Astrocyte (in vitro differentiated cells and primary cell): ENCODE measurements at regions not wholly inside any gene's neighbourhood (a gene's known extent, or its start where the extent isn't known, plus 50 kb on each side); places are given as distances from the start of the nearest gene placed in this dataset.
A peak's percentile ranks its signal among the peaks of the same experiment; 100 is the strongest.

Experiments used
- DNase-seq: peaks from one replicate; pipeline ENCODE4 v3.0.0-alpha.2; 2010; ENCODE audit warnings: low read depth
- FAIRE-seq: peaks from 2 replicates; lab custom pipeline; 2011; peaks lifted over from hg19 to GRCh38; lab: Jason Lieb, UNC
- H2AFZ ChIP-seq: 2 replicates; pipeline ENCODE4 v1.6.0; 2012; ENCODE audit warnings: low read depth, low read length, inconsistent platforms
- H3K27ac ChIP-seq: 2 replicates; pipeline ENCODE4 v1.5.1; 2011; ENCODE audit warnings: low read depth, low read length, inconsistent platforms
- H3K27me3 ChIP-seq: 2 replicates; pipeline ENCODE4 v1.6.0; 2011; ENCODE audit warnings: low read length, inconsistent platforms; ENCODE audit not compliant: insufficient read depth
- H3K36me3 ChIP-seq: 2 replicates; pipeline ENCODE4 v1.5.1; 2011; ENCODE audit warnings: low read length, inconsistent platforms; ENCODE audit not compliant: insufficient read depth
- H3K4me1 ChIP-seq: 2 replicates; pipeline ENCODE4 v1.5.1; 2011; ENCODE audit warnings: low read length, inconsistent platforms; ENCODE audit not compliant: insufficient read depth
- H3K4me2 ChIP-seq: 2 replicates; pipeline ENCODE4 v1.6.0; 2012; ENCODE audit warnings: low read length, inconsistent platforms
- H3K4me3 ChIP-seq: 2 replicates; pipeline ENCODE4 v1.5.1; 2011; ENCODE audit warnings: low read depth, mild to moderate bottlenecking, low read length, inconsistent platforms; ENCODE audit not compliant: insufficient read depth
- H3K79me2 ChIP-seq: 2 replicates; pipeline ENCODE4 v1.6.0; 2012; ENCODE audit warnings: mild to moderate bottlenecking, low read length, inconsistent platforms; ENCODE audit not compliant: insufficient read depth
- H3K9ac ChIP-seq: 2 replicates; pipeline ENCODE4 v1.6.0; 2012; ENCODE audit warnings: mild to moderate bottlenecking, low read length, inconsistent platforms
- H3K9me3 ChIP-seq: 2 replicates; pipeline ENCODE4 v1.5.1; 2012; ENCODE audit warnings: low read depth, mild to moderate bottlenecking, low read length, inconsistent platforms; ENCODE audit not compliant: insufficient read depth
- H4K20me1 ChIP-seq: 2 replicates; pipeline ENCODE4 v1.6.0; 2012; ENCODE audit warnings: low read length, inconsistent platforms; ENCODE audit not compliant: insufficient read depth
- H3K27ac Mint-ChIP-seq: one replicate; pipeline ENCODE4 v1.8.0; 2021; ENCODE audit warnings: mild to moderate bottlenecking, mixed read lengths; ENCODE audit not compliant: unreplicated experiment
- H3K27me3 Mint-ChIP-seq: one replicate; pipeline ENCODE4 v1.8.0; 2021; ENCODE audit warnings: low read depth, mixed read lengths; ENCODE audit not compliant: unreplicated experiment
- H3K36me3 Mint-ChIP-seq: one replicate; pipeline ENCODE4 v1.8.0; 2021; ENCODE audit warnings: low read depth, mixed read lengths; ENCODE audit not compliant: unreplicated experiment
- H3K4me1 Mint-ChIP-seq: one replicate; pipeline ENCODE4 v1.8.0; 2021; ENCODE audit warnings: low read depth, mixed read lengths; ENCODE audit not compliant: unreplicated experiment
- H3K4me3 Mint-ChIP-seq: one replicate; pipeline ENCODE4 v1.8.0; 2021; ENCODE audit warnings: mild to moderate bottlenecking, moderate library complexity, mixed read lengths; ENCODE audit not compliant: unreplicated experiment
- H3K9me3 Mint-ChIP-seq: one replicate; pipeline ENCODE4 v1.8.0; 2021; ENCODE audit warnings: mild to moderate bottlenecking, mixed read lengths; ENCODE audit not compliant: unreplicated experiment
- EZH2 ChIP-seq: IDR thresholded peaks from 2 replicates; pipeline ENCODE4 v1.6.1; 2012; ENCODE audit warnings: mild to moderate bottlenecking, low read length, inconsistent platforms; ENCODE audit not compliant: insufficient read depth
- TF ChIP-seq, protein P1 (sequence below): IDR thresholded peaks from 2 replicates; pipeline ENCODE4 v1.5.1; 2011; ENCODE audit warnings: low read depth, mild to moderate bottlenecking, inconsistent platforms, low read length, moderate library complexity; ENCODE audit not compliant: insufficient read depth

DNA sequence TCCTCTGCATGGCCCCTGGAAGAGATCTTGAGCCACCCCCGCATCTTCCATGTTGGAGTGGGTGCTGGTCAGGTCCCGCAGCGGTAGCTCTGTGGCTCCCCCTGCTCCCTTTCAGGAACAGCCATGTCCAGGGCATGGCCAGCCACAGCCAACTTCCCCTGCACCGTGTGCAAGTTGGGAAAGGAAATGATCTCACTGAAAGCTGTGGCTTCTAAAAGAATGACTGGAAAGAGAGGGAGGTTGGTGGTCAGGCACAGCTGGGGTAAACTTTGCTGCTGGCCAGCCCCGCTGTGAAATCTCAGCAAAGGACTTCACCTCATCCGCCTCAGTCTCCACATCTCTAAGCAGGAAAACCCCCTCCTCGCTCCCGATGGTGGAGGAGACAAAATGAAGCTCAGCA is 153.6 kb upstream of the CST7 start:
- Histone ChIP-seq H3K9ac (no peak overlapping the region), H3K4me2 (peak overlapping the region; percentile 19), H3K36me3 (no peaks in the 10 kb centered on the region), H3K4me3 (no peak overlapping the region), H3K4me1 (peaks cover 11% of the 10 kb centered on the region), H2AFZ (peak overlapping the region; percentile 8), H3K27ac (no peak overlapping the region), H3K27me3 (no peaks in the 10 kb centered on the region), H4K20me1 (no peaks in the 10 kb centered on the region), H3K9me3 (no peaks in the 10 kb centered on the region), H3K79me2 (no peaks in the 10 kb centered on the region)
- Mint-ChIP-seq H3K36me3 (no peaks in the 10 kb centered on the region), H3K27me3 (peaks cover 15% of the 10 kb centered on the region), H3K27ac (peak overlapping the region; percentile 70), H3K4me3 (no peak overlapping the region), H3K9me3 (peaks cover under 1% of the 10 kb centered on the region), H3K4me1 (peaks cover 17% of the 10 kb centered on the region)
- DNase-seq (peak; percentile 46), FAIRE-seq (no peak)
- no peak for TF ChIP-seq EZH2
- TF ChIP-seq, protein P1, sequence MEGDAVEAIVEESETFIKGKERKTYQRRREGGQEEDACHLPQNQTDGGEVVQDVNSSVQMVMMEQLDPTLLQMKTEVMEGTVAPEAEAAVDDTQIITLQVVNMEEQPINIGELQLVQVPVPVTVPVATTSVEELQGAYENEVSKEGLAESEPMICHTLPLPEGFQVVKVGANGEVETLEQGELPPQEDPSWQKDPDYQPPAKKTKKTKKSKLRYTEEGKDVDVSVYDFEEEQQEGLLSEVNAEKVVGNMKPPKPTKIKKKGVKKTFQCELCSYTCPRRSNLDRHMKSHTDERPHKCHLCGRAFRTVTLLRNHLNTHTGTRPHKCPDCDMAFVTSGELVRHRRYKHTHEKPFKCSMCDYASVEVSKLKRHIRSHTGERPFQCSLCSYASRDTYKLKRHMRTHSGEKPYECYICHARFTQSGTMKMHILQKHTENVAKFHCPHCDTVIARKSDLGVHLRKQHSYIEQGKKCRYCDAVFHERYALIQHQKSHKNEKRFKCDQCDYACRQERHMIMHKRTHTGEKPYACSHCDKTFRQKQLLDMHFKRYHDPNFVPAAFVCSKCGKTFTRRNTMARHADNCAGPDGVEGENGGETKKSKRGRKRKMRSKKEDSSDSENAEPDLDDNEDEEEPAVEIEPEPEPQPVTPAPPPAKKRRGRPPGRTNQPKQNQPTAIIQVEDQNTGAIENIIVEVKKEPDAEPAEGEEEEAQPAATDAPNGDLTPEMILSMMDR, result no peak

DNA sequence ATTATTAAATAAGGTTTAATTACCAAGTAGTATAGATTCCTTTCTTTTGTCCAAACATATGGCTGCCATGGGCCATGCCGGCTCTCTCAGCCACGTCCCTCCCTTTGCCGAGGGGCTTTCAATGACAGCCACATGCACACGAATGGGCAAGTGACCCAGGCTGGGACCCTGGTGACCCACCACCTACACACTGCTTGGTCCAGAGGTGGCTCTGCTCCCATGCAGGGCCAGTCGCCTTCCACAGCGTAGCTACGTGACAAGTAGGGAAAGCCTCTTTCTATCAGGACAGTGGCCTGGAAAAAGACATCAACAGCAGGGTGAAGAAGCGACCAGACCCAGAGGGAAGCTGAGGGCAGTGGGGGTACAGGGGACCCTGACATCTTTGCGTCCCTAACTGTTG is 152.8 kb upstream of the CST7 start:
- peaks cover 11% of the 10 kb centered on the region for H3K4me1 ChIP-seq
- no peak overlapping the region for H2AFZ ChIP-seq
- no peaks in the 10 kb centered on the region for H3K36me3 ChIP-seq
- H4K20me1 ChIP-seq, result no peaks in the 10 kb centered on the region
- no peaks in the 10 kb centered on the region for H3K36me3 Mint-ChIP-seq
- H3K4me3 Mint-ChIP-seq, result no peak overlapping the region
- H3K4me2 ChIP-seq, result no peak overlapping the region
- FAIRE-seq (no peak), DNase-seq (no peak)
- H3K27ac Mint-ChIP-seq, result no peak overlapping the region
- peaks cover 19% of the 10 kb centered on the region for H3K27me3 Mint-ChIP-seq
- H3K9ac ChIP-seq, result no peak overlapping the region
- peaks cover 4% of the 10 kb centered on the region for H3K9me3 Mint-ChIP-seq
- H3K79me2 ChIP-seq, result no peaks in the 10 kb centered on the region
- no peak overlapping the region for H3K4me3 ChIP-seq
- peaks cover 17% of the 10 kb centered on the region for H3K4me1 Mint-ChIP-seq
- H3K9me3 ChIP-seq, result no peaks in the 10 kb centered on the region
- TF ChIP-seq EZH2, result no peak
- TF ChIP-seq, protein P1, result no peak
- no peaks in the 10 kb centered on the region for H3K27me3 ChIP-seq
- no peak overlapping the region for H3K27ac ChIP-seq

DNA sequence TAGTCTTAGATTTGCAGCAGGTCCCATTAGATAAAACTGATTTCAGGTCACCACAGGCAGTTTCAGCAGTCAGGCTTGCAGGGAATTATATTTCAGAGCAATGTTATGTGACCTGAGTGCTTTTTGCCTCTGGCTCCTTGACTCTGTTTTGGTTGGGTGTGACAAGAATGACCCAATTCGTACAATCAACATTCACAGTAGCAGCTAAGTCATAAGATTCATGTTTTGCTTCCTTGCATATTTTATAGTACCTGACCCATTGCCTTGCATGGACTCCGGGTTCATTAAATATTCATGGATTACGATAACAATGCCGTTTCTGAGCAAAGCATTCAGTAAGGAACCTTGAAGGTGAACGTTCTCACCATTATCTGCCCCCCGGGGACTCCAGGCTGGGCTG is 152.0 kb upstream of the CST7 start:
- DNase-seq (no peak), FAIRE-seq (no peak)
- H3K9me3 Mint-ChIP-seq, result peaks cover 4% of the 10 kb centered on the region
- no peak overlapping the region for H3K4me3 ChIP-seq
- H3K27me3 Mint-ChIP-seq, result peaks cover 26% of the 10 kb centered on the region
- H3K4me1 Mint-ChIP-seq, result peaks cover 17% of the 10 kb centered on the region
- no peaks in the 10 kb centered on the region for H3K9me3 ChIP-seq
- no peak overlapping the region for H3K27ac ChIP-seq
- peaks cover 11% of the 10 kb centered on the region for H3K4me1 ChIP-seq
- no peak overlapping the region for H3K4me3 Mint-ChIP-seq
- no peaks in the 10 kb centered on the region for H3K36me3 Mint-ChIP-seq
- TF ChIP-seq, protein P1, result no peak
- no peak for TF ChIP-seq EZH2
- H3K36me3 ChIP-seq, result no peaks in the 10 kb centered on the region
- H2AFZ ChIP-seq, result no peak overlapping the region
- H3K4me2 ChIP-seq, result no peak overlapping the region
- no peak overlapping the region for H3K27ac Mint-ChIP-seq
- H4K20me1 ChIP-seq, result no peaks in the 10 kb centered on the region
- no peaks in the 10 kb centered on the region for H3K27me3 ChIP-seq
- H3K79me2 ChIP-seq, result no peaks in the 10 kb centered on the region
- H3K9ac ChIP-seq, result no peak overlapping the region
